ENCODE measurements at regions not wholly inside any gene's neighbourhood (a gene's known extent, or its start where the extent isn't known, plus 50 kb on each side); places are given as distances from the start of the nearest gene placed in this dataset.
A peak's percentile ranks its signal among the peaks of the same experiment; 100 is the strongest.

GRCh38 chr6:90397047-90397446, 100.4 kb upstream of the BACH2 start:
- ChIA-PET POLR2A (no interaction called here), CTCF (interaction anchor here (2.5 kb wide), 1 partner anchor 457 kb away, joined by 13 read pairs; no protein-coding TSS in a partner anchor)
- Histone ChIP-seq H3K4me3 (ENCODE audit: low read depth, low read length) (no peak overlapping the region), H3K27me3 (ENCODE audit: control insufficient read depth, insufficient read depth, low read length) (peaks cover 14% of the 10 kb centered on the region), H3K27ac (ENCODE audit: low read depth, low read length) (no peak overlapping the region), H3K9me3 (ENCODE audit: control insufficient read depth, insufficient read depth, low read length) (no peaks in the 10 kb centered on the region)
- DNase-seq (ENCODE audit: low read depth, low spot score) = no peak
- no peak for TF ChIP-seq CTCF (IDR thresholded peaks at IDR 0.05; ENCODE audit: low read depth, low read length)

DNA sequence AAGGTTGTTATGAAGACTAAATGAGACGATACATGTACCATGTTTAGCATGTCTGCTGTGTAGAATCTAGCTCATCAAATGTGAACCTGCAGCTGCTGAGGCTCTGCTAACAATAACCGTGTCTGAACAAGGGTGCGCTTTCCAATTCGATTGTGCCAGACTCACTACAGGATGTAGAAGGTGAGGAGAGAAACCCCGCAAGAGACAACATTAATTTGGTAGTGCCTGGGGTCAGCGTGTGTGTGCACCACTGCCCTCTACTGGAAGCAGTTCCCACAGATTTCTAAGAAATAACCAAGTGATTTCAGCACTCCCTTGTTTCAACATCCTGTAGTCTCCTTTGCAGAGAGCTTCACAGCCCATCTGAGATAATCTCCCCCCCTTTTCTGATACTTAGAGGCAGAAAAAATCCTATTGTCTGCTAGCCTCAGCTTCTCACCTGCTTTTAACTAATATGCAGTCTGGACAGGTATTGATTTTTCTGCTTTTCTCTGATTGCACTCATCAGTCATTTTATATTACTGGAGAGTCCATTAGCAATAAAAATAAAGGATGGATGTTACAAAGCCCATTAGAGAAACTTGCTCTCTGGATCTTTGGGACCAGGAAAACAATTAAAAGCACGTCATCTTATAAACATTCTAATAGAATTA, 96.7 kb upstream of the BACH2 start:
- ChIA-PET CTCF (interaction anchor here (0.6 to 3.5 kb wide), 64 partner anchors 9 to 520 kb away, joined by 3 to 70 read pairs (median 4); partner anchors contain the start of gene BACH2), POLR2A (interaction anchor here (0.5 kb wide), 1 partner anchor 453 kb away, joined by 3 read pairs; no protein-coding TSS in a partner anchor)
- Histone ChIP-seq H3K27me3 (ENCODE audit: control insufficient read depth, insufficient read depth, low read length) (peaks cover 10% of the 10 kb centered on the region), H3K27ac (ENCODE audit: low read depth, low read length) (no peak overlapping the region), H3K9me3 (ENCODE audit: control insufficient read depth, insufficient read depth, low read length) (no peaks in the 10 kb centered on the region), H3K4me3 (ENCODE audit: low read depth, low read length) (no peak overlapping the region)
- DNase-seq (ENCODE audit: low read depth, low spot score) = peak; percentile 32
- peak; percentile 87 for TF ChIP-seq CTCF (IDR thresholded peaks at IDR 0.05; ENCODE audit: low read depth, low read length)

DNA sequence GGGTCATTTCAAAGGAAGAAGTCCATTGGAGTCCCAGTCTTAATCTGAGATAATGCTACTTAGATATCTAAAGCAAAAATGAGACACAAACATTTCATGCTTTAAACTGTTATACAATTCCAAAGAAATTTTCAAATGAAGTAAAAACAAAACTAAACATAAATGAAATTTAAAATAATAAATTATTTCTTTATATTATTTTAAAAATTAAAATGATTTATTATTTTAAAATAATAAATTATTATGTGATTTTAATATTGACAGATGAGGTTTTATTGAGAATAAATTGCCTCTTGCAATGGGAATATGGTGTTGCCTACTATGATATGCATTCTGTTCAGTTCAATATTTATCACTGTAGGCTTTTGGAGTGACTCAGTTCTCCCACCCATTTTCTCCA, 93.7 kb upstream of the BACH2 start:
- Histone ChIP-seq H3K27ac (ENCODE audit: low read depth, low read length) (no peak overlapping the region), H3K4me3 (ENCODE audit: low read depth, low read length) (no peak overlapping the region), H3K27me3 (ENCODE audit: control insufficient read depth, insufficient read depth, low read length) (no peaks in the 10 kb centered on the region), H3K9me3 (ENCODE audit: control insufficient read depth, insufficient read depth, low read length) (no peaks in the 10 kb centered on the region)
- CTCF ChIA-PET = no interaction called here
- POLR2A ChIA-PET = no interaction called here
- TF ChIP-seq CTCF (IDR thresholded peaks at IDR 0.05; ENCODE audit: low read depth, low read length) = no peak
- DNase-seq (ENCODE audit: low read depth, low spot score) = no peak

GRCh38 chr6:90388395-90388794, 91.8 kb upstream of the BACH2 start:
- no peak for TF ChIP-seq CTCF (IDR thresholded peaks at IDR 0.05; ENCODE audit: low read depth, low read length)
- no peaks in the 10 kb centered on the region for H3K9me3 ChIP-seq (ENCODE audit: control insufficient read depth, insufficient read depth, low read length)
- no peaks in the 10 kb centered on the region for H3K27me3 ChIP-seq (ENCODE audit: control insufficient read depth, insufficient read depth, low read length)
- DNase-seq (ENCODE audit: low read depth, low spot score) = no peak
- ChIA-PET CTCF (interaction anchor here (0.9 to 1.4 kb wide), 3 partner anchors 96 to 448 kb away, joined by 3 to 6 read pairs (median 4); no protein-coding TSS in a partner anchor), POLR2A (interaction anchor here (0.6 kb wide), 1 partner anchor 170 kb away, joined by 12 read pairs; no protein-coding TSS in a partner anchor)
- no peak overlapping the region for H3K27ac ChIP-seq (ENCODE audit: low read depth, low read length)
- no peak overlapping the region for H3K4me3 ChIP-seq (ENCODE audit: low read depth, low read length)

- no peak for TF ChIP-seq CTCF (IDR thresholded peaks at IDR 0.05; ENCODE audit: low read depth, low read length)
- ChIA-PET POLR2A (no interaction called here), CTCF (interaction anchor here (0.9 to 1.4 kb wide), 3 partner anchors 97 to 447 kb away, joined by 3 to 6 read pairs (median 4); no protein-coding TSS in a partner anchor)
- Histone ChIP-seq H3K4me3 (ENCODE audit: low read depth, low read length) (no peak overlapping the region), H3K9me3 (ENCODE audit: control insufficient read depth, insufficient read depth, low read length) (no peaks in the 10 kb centered on the region), H3K27me3 (ENCODE audit: control insufficient read depth, insufficient read depth, low read length) (no peaks in the 10 kb centered on the region), H3K27ac (ENCODE audit: low read depth, low read length) (no peak overlapping the region)
- DNase-seq (ENCODE audit: low read depth, low spot score) = no peak
These were observed 91.2 kb upstream of the BACH2 start for GRCh38 chr6:90387826-90388225.
